ENCODE measurements at regions not wholly inside any gene's neighbourhood (a gene's known extent, or its start where the extent isn't known, plus 50 kb on each side); places are given as distances from the start of the nearest gene placed in this dataset.

GRCh38 chr17:34155947-34156346, 99.1 kb upstream of the CCL2 start:
- Histone ChIP-seq H2AFZ (ENCODE audit: low read length) (no peak overlapping the region), H3K27me3 (ENCODE audit: control insufficient read depth, insufficient read depth, low read length) (peaks cover 37% of the 10 kb centered on the region), H3K4me1 (ENCODE audit: control insufficient read depth, extremely low read depth, insufficient read depth, low read length) (no peaks in the 10 kb centered on the region), H3K27ac (ENCODE audit: insufficient read depth, low read length) (no peak overlapping the region), H3K36me3 (ENCODE audit: control insufficient read depth, insufficient read depth, low read length) (no peaks in the 10 kb centered on the region), H3K4me3 (replicated peaks in 1 of 4; ENCODE audit: control extremely low read depth in 1 of 4, insufficient read depth in 1 of 4, low read depth in 3 of 4, low read length in 4 of 4) (no peak overlapping the region), H3K9me3 (ENCODE audit: control insufficient read depth, insufficient read depth, low read depth, low read length) (no peaks in the 10 kb centered on the region), H3K9ac (ENCODE audit: insufficient read depth, low read length) (no peak overlapping the region), H3K4me2 (ENCODE audit: extremely low read depth, insufficient read depth, low read length) (no peak overlapping the region), H4K20me1 (ENCODE audit: control insufficient read depth, extremely low read depth, insufficient read depth, low read length) (no peaks in the 10 kb centered on the region), H3K79me2 (ENCODE audit: control insufficient read depth, insufficient read depth, low read length) (no peaks in the 10 kb centered on the region)
- no peak for DNase-seq (ENCODE audit: low read depth in 2 of 2)
- no peak for TF ChIP-seq EZH2 (IDR thresholded peaks at IDR 0.05; ENCODE audit: low read length, missing control alignments)
- TF ChIP-seq CTCF (conservative IDR thresholded peaks at IDR 0.05 in 1 of 2, IDR thresholded peaks at IDR 0.05 in 1 of 2; ENCODE audit: low read depth in 1 of 2, low read length in 2 of 2): no peak

GRCh38 chr17:34156401-34156740, 98.7 kb upstream of the CCL2 start:
- Histone ChIP-seq H4K20me1 (ENCODE audit: control insufficient read depth, extremely low read depth, insufficient read depth, low read length) (no peaks in the 10 kb centered on the region), H2AFZ (ENCODE audit: low read length) (no peak overlapping the region), H3K36me3 (ENCODE audit: control insufficient read depth, insufficient read depth, low read length) (no peaks in the 10 kb centered on the region), H3K4me3 (replicated peaks in 1 of 4; ENCODE audit: control extremely low read depth in 1 of 4, insufficient read depth in 1 of 4, low read depth in 3 of 4, low read length in 4 of 4) (no peak overlapping the region), H3K79me2 (ENCODE audit: control insufficient read depth, insufficient read depth, low read length) (no peaks in the 10 kb centered on the region), H3K27me3 (ENCODE audit: control insufficient read depth, insufficient read depth, low read length) (peaks cover 37% of the 10 kb centered on the region), H3K4me1 (ENCODE audit: control insufficient read depth, extremely low read depth, insufficient read depth, low read length) (no peaks in the 10 kb centered on the region), H3K27ac (ENCODE audit: insufficient read depth, low read length) (no peak overlapping the region), H3K4me2 (ENCODE audit: extremely low read depth, insufficient read depth, low read length) (no peak overlapping the region), H3K9ac (ENCODE audit: insufficient read depth, low read length) (no peak overlapping the region), H3K9me3 (ENCODE audit: control insufficient read depth, insufficient read depth, low read depth, low read length) (no peaks in the 10 kb centered on the region)
- DNase-seq (ENCODE audit: low read depth in 2 of 2): no peak
- TF ChIP-seq EZH2 (IDR thresholded peaks at IDR 0.05; ENCODE audit: low read length, missing control alignments) (no peak), CTCF (conservative IDR thresholded peaks at IDR 0.05 in 1 of 2, IDR thresholded peaks at IDR 0.05 in 1 of 2; ENCODE audit: low read depth in 1 of 2, low read length in 2 of 2) (no peak)

DNA sequence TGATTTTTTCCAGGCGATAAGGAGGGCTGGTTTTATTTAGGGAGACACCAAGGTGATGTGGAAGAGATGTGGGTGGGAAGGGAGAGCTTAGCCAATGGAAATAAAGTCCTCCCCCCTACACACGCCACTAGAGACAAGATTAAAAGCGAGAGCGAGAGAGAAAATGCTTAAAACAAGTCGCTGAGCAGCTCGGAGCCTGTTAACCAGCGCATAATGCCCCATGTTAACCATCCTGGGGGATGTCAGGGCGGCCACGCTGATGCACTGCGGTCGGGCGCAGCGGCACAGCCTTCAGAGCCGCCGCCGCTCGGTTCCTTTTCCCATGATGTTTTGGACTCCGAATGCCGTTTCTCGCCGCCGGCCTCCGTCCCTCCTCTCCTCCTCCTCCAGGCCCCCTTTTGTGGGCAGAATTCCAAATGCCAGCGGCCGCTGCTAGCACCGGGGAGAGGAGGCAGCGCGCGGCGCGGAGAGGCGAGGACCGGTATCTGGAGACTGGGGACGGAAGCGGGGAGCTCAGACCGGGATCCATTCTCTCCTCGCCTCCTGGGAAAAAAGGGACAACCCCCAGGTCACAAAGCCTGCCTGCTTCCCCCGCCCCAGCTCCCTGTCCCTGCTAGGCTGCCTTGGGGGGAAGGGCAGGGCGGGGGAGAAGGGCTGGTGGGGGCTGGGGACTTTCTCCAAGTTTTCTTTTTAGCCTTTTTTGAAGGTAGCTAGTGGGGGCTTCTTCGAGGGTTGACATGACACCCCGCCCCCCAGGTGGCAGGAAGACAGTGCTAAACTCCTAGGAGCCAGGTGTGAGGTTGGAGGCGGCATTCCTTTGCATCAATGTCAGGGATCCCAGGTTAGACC, 98.1 kb upstream of the CCL2 start:
- Histone ChIP-seq H3K27me3 (ENCODE audit: control insufficient read depth, insufficient read depth, low read length) (peaks cover 37% of the 10 kb centered on the region), H3K27ac (ENCODE audit: insufficient read depth, low read length) (no peak overlapping the region), H3K4me1 (ENCODE audit: control insufficient read depth, extremely low read depth, insufficient read depth, low read length) (no peaks in the 10 kb centered on the region), H2AFZ (ENCODE audit: low read length) (no peak overlapping the region), H3K79me2 (ENCODE audit: control insufficient read depth, insufficient read depth, low read length) (no peaks in the 10 kb centered on the region), H3K4me3 (replicated peaks in 1 of 4; ENCODE audit: control extremely low read depth in 1 of 4, insufficient read depth in 1 of 4, low read depth in 3 of 4, low read length in 4 of 4) (peak overlapping the region in 1 of 4 experiments; percentile 7), H3K36me3 (ENCODE audit: control insufficient read depth, insufficient read depth, low read length) (no peaks in the 10 kb centered on the region), H3K9ac (ENCODE audit: insufficient read depth, low read length) (no peak overlapping the region), H4K20me1 (ENCODE audit: control insufficient read depth, extremely low read depth, insufficient read depth, low read length) (no peaks in the 10 kb centered on the region), H3K9me3 (ENCODE audit: control insufficient read depth, insufficient read depth, low read depth, low read length) (no peaks in the 10 kb centered on the region), H3K4me2 (ENCODE audit: extremely low read depth, insufficient read depth, low read length) (peak overlapping the region; percentile 18)
- TF ChIP-seq EZH2 (IDR thresholded peaks at IDR 0.05; ENCODE audit: low read length, missing control alignments) (peak; percentile 79), CTCF (conservative IDR thresholded peaks at IDR 0.05 in 1 of 2, IDR thresholded peaks at IDR 0.05 in 1 of 2; ENCODE audit: low read depth in 1 of 2, low read length in 2 of 2) (no peak)
- DNase-seq (ENCODE audit: low read depth in 2 of 2): no peak

All from fibroblast of lung (primary cell).